ENCODE measurements at regions not wholly inside any gene's neighbourhood (a gene's known extent, or its start where the extent isn't known, plus 50 kb on each side); places are given as distances from the start of the nearest gene placed in this dataset.
"Not testable (repeated sequence)": the region's sequence is repeated elsewhere in the genome, so short reads cannot be mapped to it uniquely, and the experiment has no call there.

DNA sequence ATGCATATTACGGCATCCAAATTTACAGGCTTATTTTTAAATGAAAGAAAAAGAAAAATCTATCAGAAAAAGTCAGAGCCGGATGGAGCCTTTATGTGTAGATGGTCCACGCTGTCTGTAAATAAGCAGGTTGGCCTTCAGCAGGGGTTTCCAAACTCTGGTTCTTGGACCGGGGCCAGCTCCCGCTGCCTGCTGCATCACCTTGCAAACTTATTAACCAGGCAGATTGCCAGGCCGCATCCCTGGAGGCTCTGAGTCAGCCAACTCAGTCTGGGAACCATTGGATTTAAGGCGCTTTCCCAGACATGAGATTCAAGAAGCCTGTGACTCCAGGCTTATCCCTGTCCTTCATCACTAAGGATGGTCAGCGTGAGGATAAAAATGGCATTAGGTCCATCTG lies 212.4 kb downstream of the OPA1 start:
- DNase-seq = no peak

DNA sequence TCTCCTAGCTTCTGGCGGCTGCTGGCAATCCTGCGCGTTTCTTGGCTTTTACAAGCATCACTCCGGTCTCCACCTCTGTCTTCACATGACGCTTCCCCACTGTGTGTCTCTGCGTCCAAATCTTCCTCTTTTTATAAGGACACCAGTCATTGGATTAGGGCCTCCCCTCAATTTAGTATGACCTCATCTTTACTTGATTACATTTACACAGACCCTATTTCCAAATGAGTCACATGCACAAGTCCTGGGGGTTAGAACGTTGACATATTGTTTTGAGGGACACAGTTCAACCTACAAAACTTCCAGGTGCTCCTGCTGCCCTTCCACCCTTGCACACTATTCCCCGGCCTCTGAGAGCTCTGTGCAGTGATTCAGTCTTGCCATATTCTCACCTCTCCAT lies 215.3 kb downstream of the OPA1 start:
- no peak for DNase-seq

DNA sequence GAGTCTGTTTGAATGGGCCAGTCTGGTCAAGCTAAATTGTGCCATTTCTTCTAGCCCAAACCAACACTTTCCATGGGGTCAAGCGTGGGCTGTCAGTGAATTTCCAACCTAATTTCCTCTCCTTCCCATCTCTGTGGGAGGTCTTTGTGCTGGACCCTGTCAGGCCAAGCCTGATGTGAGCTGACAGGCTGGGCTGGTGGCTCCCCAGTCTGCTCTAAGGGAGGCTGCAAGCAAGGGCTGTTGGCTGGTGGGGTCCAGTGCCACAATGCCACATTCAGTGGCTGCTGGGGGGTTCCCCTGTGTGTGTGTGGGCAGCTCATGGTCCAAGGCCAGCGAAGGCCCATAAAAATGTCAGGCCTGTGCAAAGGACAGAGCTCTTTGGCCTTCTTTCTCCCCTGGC lies 216.1 kb downstream of the OPA1 start:
- DNase-seq = no peak

- no peak for DNase-seq
Observed at GRCh38 chr3:193812078-193812725, 219.2 kb downstream of the OPA1 start.

DNA sequence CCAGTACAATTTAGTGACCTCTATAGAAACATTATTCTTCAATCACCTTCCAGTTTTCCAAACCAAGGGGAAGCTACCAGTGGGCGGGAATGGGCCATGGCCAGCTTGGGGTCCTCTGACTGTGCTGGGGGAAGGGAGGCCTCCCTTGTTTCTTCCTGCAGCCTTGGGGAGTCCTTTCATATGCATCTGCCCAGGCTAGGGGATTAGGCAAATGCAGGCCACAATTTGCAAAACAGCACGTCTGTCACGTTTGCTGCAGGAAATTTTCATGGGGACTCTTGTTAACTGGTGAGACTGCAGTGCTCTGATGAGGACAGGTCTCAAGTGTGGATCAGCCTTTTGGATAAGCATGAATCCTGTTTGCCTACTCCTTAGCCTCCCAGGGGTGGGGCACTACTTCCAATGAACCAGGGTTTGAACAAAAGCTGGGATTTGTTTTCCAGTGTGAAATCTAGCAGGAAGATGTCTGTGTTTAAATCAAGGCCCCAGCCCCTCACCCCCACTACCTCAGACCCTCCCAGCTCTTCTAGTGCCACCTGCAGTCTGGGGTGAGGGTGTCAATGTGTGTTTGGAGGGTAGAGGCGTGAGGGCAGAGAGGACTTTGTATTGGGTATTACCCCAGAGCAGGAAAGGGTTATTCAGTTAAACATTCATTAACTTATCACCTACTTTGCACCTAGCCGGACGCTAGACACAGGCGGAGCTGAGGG lies 219.9 kb downstream of the OPA1 start:
- no peak for DNase-seq

DNA sequence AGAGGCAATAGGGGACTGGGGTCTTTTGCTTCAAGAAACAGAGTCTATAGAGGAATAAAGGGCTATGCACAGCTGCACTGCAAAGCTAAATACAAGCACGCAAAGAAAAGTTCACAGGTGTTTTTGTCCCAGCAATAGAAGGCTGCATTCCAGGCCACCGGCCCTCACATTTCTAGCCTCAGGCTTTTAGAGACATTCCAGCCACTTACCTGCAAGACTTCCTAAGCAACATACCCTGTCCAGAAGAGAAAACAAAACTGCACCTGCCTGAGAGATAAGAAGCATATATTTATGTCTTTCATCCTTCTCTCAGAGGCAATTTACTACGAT lies 220.5 kb downstream of the OPA1 start:
- DNase-seq = no peak

DNA sequence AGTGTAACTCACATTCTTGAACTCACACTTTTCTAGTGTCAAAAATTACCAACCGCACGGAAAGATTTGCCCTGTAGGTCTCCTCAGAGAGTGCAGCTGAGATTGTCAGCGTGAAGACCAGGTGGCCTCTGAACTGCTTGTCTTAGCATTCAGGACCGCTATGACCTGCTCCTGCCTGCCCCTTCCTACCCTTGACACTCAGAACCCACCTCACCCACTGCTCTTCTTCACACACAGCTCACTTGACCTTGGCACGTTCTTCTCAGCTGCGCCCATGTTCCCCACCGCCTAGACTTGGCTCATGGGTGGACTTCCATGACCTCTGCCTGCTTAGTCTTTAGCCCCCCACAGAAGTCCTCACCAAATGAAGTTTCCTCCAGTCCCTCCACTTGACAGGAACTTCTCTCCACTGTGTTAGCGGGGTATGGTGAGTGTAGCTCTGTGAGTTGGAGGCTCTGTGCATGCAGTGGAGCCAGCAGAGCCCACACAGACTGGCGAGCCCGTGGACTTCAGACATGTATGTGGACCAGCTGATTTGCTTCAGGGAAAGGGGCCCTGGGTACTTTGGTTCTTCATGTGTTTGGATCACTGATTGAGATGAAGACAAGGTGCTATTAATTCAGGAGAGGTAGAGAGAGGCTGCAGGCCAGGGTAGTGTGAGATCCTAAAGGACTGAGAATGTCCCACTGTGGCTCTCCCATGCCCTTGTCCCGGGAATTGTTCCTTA lies 221.3 kb downstream of the OPA1 start:
- DNase-seq = no peak

- no peak for DNase-seq
Observed at GRCh38 chr3:193815246-193816027, 222.4 kb downstream of the OPA1 start.

GRCh38 chr3:193816028-193816395 lies 223.0 kb downstream of the OPA1 start:
- no peak for DNase-seq

GRCh38 chr3:193816656-193817311 lies 223.8 kb downstream of the OPA1 start:
- DNase-seq = no peak

DNA sequence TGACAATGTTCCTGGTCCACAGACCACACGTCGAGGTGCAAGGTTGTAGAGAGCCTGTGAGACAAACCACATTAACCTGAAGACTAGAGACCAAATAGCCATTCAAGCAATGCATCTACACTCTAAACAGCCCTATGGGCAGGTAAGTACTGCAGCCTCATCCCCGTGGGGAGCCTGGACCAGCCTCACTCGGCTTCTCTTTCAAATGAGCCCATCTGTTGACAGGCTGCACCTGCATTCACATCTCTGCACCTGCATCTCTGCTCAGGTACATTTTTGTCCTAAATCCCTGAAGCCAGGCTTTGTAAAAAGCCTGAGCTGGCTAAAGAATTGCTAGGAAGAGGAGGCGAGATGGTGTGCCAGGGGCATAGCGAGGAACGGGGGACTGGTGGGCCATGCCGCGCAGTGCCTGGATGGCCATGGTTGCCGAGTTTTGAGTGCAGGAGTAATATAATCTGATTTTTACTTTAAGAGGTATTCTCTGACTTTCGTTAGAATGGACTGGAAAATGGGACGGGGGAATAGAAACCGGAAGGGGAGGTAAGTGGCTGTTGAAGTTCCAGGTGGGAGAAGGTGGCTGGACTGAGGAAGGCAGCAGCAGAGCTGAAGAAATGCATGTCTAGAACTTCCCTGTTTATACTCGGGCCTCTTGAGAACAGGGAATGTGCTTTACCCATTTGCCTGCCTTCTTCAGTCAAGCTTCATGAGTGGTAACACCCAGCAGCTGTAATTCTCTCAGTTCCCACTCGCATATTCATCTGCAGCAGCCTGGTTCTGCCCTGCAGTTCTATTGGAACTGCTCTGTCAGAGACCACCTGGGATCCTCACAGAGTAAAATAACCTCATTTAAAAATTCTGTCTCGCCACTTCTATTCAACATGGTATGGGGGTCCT lies 226.4 kb downstream of the OPA1 start:
- no peak for DNase-seq

DNA sequence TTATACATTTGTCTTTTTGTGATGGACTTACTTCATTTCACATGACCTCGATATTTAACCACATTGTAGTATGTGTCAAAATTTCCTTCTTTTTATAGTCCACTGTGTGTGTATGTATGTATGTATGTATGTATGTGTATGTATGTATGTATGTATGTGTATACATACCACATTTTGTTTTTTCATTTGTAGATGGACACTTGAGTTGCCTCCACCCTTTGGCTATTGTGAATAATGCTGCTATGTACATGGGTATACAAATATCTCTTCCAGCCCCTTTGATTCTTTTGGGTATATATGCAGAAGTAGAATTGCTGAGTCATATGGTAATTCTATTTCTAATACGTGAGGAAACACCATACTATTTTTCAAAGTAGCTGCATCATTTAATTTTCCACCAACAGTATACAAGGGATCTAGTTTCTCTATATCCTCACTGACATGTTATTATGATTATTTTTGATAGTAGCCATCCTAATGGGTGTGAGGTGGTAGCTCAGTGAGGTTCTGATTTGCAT lies 228.2 kb downstream of the OPA1 start:
- no peak for DNase-seq

DNA sequence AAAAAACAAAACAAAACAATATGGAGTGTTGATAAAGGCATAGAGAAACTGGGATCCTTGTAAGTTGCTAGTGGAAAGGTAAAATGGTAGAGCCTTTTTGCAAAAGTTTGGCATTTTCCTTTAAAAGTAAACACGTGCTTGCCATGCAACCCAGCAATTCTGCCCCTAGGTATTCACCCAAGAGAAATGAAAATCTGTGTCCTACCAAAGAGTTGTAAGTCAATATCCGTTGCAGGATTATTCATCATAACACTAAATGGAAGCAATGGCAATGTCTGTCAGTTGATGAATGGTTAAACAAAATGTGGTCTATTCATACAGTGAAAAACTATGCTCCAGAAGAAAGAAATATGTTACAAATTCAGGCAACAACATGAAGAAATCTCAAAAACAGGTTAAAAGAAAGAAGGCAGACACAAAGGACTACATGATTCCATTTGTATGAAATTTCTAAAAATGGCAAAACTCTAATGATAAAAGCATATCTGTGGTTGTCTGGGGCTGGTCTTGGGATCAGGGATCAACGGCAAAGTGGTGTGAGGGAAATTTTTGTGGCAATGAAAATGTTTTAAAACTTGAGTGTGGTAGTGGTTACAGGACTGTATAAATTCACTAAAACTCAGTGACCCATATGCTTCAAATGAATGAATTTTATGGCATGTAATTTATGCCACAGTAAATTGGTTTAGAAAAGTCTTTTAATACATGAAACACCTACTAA lies 229.6 kb downstream of the OPA1 start:
- no peak for DNase-seq

DNA sequence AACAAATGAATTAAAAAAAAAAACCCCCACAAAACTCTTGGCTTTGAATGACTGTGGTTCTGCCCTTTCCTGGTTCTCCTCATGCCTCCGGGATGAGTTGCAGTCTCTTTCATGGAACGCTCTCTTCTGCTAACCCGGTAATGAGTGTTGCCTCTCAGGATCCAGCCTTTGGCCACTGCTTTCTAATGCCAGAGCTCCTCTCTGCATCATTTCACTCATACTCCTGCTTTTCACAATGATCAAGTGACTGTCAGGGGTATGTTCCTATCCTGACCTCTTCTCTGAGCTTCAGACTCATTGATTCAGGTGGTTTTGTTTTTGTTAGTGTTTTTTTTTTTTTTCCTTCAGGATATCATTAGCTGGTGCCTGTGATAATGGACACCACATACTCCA lies 230.2 kb downstream of the OPA1 start:
- DNase-seq = not testable (repeated sequence)

DNA sequence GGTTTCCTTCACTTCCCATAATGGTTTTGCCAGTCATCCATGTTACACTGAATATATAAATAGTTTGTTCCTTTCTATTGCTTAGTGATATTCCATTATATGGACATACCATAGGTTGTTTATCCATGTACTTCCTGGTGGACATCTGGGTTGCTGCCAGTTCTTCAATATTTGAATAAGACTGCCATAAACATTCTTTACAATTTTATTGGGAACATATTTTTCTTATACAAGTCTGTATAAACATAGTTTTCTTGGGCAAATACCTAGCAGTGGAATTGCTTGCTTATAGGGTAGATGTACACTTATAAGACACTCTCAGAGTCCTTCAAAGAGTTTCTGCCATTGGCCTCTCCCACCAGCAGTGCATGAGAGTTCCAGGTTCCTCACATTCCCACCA lies 231.4 kb downstream of the OPA1 start:
- DNase-seq = no peak

- DNase-seq = no peak
Observed at GRCh38 chr3:193825617-193826016, 232.6 kb downstream of the OPA1 start.

GRCh38 chr3:193826159-193826795 lies 233.3 kb downstream of the OPA1 start:
- DNase-seq = no peak

GRCh38 chr3:193827040-193827669 lies 234.1 kb downstream of the OPA1 start:
- no peak for DNase-seq

GRCh38 chr3:193827871-193828270 lies 234.9 kb downstream of the OPA1 start:
- DNase-seq = no peak

DNA sequence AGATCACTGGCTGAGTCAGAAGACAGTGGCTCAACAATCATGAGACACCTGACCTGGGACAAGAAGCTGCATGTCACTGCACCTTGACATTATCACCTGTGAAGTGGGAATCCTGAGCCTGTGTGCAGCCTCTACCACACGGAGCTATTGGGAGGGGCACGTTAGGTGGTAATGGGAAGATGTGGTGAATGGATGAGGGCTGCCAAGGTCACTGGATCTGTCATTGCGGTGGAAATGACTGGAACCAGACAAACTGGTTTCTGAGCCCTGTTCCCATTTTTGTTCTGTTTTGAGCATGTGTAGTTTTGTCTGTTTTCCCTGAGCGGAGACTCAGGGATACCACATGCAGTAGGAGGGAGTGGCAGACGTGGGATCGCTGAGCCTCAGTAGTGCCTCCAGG lies 235.5 kb downstream of the OPA1 start:
- DNase-seq = no peak

All from CD4-positive, alpha-beta T cell treated with Interleukin-1 beta for 1 hour (primary cell).